ENCODE measurements at regions not wholly inside any gene's neighbourhood (a gene's known extent, or its start where the extent isn't known, plus 50 kb on each side); places are given as distances from the start of the nearest gene placed in this dataset.

DNA sequence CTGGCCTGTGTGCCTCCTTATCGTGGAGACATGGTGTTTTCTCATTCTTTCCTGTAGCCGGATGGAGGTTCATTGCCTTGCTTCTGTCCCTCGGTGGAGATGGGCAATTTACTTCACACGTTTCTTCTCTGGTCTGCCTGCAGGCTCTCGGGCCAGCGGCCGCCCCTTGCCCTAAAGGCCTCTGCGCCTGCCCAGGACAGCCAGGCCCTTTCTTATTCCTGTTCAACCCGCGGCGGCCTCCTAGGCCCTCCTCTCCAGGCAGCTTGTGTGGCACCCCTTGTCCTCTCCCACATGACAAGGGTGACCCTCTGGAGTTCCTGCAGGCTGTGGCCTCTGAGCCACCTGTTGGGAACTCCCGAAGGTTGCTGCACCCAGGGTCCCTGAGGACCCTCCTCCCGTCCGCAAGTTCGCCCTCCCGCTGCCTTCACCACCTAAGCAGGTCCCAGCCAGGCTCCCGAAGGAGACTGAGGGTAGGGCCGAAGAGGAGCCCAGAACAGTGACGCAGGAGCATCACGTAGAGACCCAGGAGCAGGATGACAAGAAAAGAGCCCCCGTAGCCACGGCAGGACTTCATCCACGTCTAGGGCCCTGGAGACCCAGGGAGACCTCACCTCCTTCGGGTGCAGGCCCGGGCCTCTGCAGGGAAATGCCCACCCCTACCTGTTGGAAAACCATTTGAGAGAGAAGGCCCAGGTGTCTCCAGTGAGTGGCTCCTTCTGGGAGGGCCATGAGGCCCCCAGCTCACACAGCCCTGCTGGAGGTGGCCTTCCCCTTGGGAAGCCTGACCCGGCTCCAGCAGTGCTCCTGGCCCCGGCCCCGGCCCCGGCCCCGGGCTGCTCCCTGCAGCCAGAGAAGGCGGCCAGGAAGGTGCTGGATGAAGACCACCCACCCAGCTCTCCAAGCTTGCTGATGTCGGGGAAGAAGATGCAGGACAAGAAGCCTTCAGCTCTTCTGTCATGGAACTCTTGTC is 291.4 kb downstream of the TLE4 start:
- ATAC-seq (no peak), DNase-seq (no peak)

GRCh38 chr9:79858508-79858907 is 286.7 kb downstream of the TLE4 start:
- no peak for DNase-seq
- no peak for ATAC-seq

- no peak for ATAC-seq
- no peak for DNase-seq
Measured at GRCh38 chr9:79857188-79857587, 285.4 kb downstream of the TLE4 start.

DNA sequence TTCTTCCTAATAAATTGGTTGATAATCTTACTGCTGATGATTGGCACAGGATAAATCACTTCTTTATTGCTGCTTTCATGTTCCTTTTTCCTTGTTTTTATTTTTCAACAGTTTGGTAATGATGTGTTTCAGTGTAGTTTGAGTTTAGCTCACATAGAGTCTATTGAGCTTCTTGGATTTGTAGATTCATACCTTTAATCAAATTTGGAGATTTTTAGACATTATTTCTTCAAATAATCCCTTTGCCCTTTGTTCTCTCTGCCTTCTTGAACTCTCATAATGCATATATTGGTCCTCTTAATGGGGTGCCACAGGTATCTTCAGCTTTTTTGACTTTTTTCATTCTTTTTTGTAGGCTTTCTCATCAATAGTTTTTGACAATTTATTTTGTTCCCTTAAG is 275.3 kb downstream of the TLE4 start:
- ATAC-seq (no peak), DNase-seq (no peak)

- ATAC-seq, result no peak
- no peak for DNase-seq
Measured at GRCh38 chr9:79829566-79830302, 258.0 kb downstream of the TLE4 start.

DNA sequence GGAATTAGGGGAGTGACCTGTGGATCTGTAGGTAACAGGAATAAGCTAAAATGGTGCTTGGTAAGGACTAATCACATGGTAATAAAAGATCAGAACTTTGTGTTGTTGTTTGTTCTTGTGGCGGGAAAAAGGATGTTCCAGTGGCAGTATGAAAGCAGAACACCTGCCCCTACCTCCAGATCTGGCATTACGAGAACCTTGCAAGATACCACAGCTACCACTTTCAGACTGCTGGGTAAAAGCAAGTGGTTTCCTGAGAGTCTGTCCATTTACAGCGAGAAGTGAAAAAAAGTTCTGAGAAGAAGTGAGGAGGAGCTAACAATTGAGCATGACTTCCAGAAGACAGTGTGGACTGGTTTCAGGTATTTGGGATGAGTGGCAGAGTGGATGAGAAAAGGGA is 252.5 kb downstream of the TLE4 start:
- ATAC-seq (no peak), DNase-seq (no peak)

DNA sequence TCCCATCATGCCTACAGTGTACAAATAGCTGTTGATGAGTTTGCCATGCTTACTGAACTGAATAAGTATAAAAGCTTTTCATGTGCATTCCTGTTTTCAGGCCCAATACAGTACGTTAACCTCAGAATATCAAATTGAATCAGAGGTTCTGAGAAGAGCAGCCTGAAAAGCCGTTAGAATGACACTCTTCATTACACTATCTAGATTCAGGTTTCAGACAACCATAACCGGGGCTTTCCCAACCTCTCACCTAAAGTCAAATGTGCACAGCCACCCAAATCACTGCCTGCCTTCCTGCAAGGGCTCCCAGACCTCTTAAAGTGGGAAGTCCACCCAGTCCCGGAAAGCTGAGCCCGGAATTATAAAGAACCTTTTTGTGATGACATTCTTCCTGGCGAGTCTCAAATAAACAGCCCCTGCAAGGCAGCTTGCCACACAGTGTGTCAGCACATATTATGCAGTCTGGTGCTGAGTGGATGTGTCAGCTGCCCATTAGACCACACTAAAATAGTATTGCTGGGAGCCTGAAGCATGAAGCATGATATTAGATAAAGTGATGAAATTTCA is 245.8 kb downstream of the TLE4 start:
- peak; percentile 68 for ATAC-seq
- no peak for DNase-seq

DNA sequence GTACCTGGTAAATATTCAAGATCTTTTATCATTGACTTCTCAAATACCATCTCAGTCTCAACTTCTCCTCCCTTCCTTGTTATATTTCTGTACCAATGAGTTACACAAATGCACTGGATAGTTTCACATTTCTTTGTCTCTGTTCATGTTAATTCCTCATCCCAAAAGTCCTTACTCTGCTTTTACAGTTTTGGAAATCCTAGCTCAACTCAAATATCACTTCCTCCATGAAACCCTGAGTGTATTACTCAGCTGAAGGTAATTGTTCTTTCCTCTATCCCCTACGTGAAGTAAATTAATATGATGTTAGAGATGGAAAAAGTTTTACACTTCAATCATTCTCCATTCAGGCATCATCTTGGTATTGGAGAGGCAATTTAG is 241.5 kb downstream of the TLE4 start:
- DNase-seq (no peak), ATAC-seq (no peak)

DNA sequence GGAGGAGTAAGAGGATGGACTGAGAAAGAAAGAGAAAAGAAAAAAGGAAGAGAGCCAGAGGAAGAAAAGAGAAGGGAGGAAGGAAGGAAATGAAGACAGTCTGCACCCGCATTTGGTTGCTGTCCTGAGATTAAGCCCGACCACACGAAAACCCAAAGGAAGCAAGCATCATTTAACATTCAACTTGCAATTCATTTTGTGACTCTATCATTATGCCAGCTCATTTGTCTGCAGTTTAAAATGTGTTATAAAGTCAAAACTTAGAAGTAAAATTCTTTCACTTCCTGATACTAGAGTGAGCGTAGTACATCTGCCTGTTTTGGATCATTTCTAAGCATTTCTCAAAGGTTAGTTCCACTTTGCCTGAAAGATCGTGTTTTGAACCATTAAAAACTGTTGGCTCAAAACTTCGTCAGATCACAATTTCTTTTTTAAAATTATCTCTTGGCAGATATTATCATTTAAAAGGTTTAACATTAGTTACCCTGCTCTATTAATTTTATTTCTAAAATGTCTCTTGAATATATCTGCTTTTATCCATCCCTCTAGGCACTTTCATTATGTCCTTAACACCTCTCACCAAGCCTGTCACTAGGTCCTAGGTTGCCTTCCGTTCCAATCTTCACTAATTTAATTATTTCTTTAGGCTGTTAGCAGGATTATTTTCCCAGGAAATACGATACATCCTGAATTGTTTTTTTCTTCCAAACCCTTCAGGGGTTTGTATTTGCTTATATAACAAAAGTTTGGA is 240.9 kb downstream of the TLE4 start:
- ATAC-seq (peak; percentile 65), DNase-seq (peak; percentile 25)

DNA sequence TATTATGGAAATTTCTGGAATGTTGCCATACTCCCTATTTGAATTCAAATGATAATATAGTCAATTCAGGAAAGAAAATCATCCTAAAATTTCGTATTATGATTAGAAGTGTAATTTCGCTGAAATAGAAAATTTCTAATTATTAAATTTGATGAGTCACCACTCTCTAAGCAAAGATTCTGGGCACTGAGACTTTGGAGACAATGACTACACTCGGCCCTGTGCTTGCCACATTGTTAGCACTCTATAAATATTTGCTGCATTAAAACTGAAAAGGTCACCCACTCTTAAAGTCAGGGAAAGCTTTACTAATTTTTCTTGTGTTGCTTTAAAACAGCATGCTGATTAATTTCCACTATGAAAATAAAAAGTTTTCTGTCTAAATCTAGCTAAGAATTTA is 240.3 kb downstream of the TLE4 start:
- DNase-seq (no peak), ATAC-seq (no peak)

- no peak for DNase-seq
Measured at GRCh38 chr9:79809931-79810330, 238.2 kb downstream of the TLE4 start.

GRCh38 chr9:79809316-79809876 is 237.6 kb downstream of the TLE4 start:
- no peak for ATAC-seq
- DNase-seq, result no peak

More at GRCh38 chr9:79809931-79810330, 238.2 kb downstream of the TLE4 start:
- no peak for ATAC-seq

- ATAC-seq (no peak), DNase-seq (no peak)
Measured at GRCh38 chr9:79807971-79808370, 236.2 kb downstream of the TLE4 start.

DNA sequence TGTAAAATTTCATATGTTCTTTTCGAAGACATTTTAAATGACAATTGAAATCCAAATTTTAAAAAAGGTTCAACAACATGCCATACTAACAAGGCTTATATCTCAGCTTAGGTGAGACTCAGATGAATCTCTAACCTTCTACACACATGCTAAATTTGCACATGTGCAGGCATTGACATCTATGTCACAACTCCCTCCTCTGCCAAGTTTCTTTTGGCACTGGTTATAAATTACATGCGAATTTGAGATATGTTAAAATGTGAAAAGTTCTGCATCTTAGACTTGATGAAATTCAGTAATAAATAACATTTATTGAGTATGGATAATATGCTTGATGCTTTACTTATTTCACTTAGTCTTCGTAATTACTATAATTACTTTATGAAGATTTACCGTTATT is 234.3 kb downstream of the TLE4 start:
- no peak for DNase-seq
- ATAC-seq, result no peak

DNA sequence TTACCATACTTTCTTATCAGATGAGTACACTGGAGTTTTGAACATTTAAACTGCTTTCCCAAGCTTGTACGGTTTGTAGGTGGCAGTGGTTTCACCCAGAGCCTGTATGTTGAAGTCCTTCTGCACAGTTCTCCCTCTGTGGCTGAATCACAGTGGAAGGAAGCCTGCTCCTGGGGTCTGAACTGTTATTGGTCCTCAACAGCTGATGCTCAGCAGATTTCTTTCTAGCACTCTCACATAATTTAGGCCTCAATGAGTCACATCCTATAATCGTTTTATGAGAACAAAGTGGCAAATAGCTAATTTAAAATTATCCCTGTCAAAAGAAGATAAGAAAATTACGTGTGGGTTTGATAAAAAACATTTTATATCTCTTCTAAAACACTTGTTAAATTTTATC is 229.7 kb downstream of the TLE4 start:
- DNase-seq (no peak), ATAC-seq (no peak)

DNA sequence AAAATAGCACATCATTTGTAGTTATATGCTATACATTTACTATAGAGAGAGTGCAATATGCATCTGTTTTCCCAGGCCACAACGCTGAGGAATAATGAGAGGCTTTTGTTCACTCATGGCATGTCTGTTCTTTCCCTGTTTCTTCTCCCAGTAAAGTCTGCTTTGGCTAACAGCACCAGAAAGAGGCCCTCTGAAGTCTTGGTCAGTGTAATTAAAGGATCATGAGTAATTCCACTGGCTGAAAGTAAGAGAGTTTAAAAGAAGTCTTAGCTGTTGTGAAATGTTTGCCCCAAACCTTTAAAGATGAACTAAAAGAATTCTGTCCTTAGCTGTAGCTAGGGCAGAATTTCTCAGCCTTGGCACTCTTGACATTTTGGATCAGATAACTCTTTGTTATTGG is 228.8 kb downstream of the TLE4 start:
- ATAC-seq (no peak), DNase-seq (no peak)

DNA sequence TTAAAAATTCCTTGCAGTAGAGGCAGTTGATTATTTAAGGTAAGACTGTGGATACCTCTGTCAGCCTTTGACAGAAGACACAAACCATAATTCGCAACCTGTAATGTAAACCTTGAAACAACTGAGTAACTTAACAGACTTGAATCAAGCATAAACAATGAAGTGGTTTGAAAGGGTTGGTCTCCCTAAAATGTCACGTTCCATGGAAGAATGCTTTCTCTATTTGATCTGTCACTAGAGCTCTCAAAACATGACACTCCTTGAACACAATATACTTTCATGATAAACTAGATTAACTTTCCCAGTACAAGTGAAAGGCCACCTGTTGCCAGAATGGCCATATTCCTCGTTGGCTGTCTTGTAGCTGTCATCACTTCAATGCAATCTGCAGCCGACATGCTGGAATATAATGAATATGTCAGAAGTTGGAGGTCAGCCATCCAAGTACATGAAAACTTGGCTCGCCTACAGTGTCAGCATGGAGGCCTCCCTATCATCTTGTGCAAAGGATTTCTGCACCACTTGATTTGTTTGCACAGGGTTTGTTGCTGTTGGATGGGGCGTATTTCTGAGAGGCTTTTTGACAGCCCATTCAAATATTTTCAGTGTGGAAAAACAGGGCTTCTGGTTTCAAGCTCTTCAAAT is 228.0 kb downstream of the TLE4 start:
- DNase-seq (no peak), ATAC-seq (no peak)

GRCh38 chr9:79798450-79798849 is 226.7 kb downstream of the TLE4 start:
- ATAC-seq, result no peak
- DNase-seq, result no peak

DNA sequence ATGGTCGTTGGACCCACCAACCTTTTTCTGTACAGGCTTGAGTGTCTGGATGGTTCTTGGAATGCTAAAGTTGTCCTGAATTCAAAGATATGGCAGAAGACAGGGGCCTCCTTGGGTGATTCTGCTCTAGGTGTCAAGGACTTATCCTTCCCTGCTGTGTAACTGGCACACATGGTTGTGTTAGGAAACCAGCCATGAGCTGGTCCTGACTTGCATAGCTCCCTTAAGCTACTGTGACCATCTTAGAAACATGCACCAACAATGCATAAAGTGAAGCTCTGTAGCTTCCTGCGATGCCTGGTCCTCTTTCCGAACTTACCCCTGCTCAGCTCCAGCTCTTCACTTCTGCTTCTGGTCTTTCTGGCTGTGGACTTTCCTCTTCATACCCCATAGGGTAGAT is 224.6 kb downstream of the TLE4 start:
- ATAC-seq (no peak), DNase-seq (no peak)

DNA sequence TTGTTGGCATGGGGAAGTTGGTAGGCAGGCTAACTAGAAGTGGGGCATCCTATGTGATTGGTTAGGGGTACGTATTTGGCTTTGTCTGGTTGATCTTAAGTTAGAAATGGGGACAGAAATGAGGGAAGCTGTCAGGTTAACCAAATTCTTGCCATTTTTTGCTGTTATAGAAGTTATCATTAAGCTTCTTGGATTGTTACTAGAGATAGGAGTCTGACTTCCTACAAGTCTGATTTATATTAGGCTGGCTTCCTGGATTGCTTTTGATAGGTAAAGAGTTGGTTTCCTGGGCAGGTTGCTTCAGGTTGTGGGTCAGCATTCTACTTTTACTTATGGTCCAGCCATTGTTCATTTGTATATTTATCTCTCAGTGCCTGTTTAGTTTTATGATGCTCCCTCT is 216.9 kb downstream of the TLE4 start:
- no peak for DNase-seq
- no peak for ATAC-seq

- DNase-seq (no peak), ATAC-seq (no peak)
Measured at GRCh38 chr9:79781263-79781662, 209.5 kb downstream of the TLE4 start.

DNA sequence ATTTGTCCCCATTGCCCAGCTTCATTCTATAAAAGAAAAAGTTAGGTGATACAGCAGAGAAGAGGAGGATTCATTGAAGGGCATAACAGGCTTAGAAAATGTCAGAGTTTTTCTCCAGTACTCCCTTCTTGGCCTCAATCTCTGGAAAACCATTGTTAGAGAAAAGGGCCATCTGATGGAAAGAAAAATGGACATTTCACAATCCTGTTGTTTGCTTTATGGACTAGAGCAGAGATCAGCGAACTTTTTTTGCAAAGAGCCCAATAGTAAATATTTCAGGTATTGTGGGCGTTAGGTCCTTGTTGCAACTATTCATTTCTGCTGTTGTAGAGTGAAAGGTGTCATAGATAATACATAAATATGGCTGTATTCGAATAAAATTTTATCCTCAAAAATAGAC is 208.8 kb downstream of the TLE4 start:
- ATAC-seq, result no peak
- DNase-seq, result no peak

Data from stimulated activated naive CD8-positive, alpha-beta T cell treated with anti-CD3 and anti-CD28 coated beads, Interleukin-15, Interleukin-2, amounts not matched to agents 100 U/mL and 50 U/mL, for 24 hours (primary cell).